ENCODE measurements at regions not wholly inside any gene's neighbourhood (a gene's known extent, or its start where the extent isn't known, plus 50 kb on each side); places are given as distances from the start of the nearest gene placed in this dataset.
"Not testable (repeated sequence)": the region's sequence is repeated elsewhere in the genome, so short reads cannot be mapped to it uniquely, and the experiment has no call there.

- Mint-ChIP-seq H3K27ac (no peak overlapping the region), H3K36me3 (ENCODE audit: insufficient read depth) (no peaks in the 10 kb centered on the region), H3K4me1 (ENCODE audit: low read depth) (peaks cover 5% of the 10 kb centered on the region), H3K4me3 (ENCODE audit: low read depth) (no peak overlapping the region), H3K27me3 (peaks cover 16% of the 10 kb centered on the region), H3K9me3 (ENCODE audit: low read depth) (no peaks in the 10 kb centered on the region)
- DNase-seq (ENCODE audit: low spot score, unreplicated experiment) = no peak
- TF ChIP-seq CTCF (IDR thresholded peaks at IDR 0.05; ENCODE audit: unreplicated experiment) = no peak
Measured at GRCh38 chr11:115982666-115983065, 478.5 kb upstream of the CADM1 start.

- H3K36me3 Mint-ChIP-seq (ENCODE audit: insufficient read depth) = no peaks in the 10 kb centered on the region
- TF ChIP-seq CTCF (IDR thresholded peaks at IDR 0.05; ENCODE audit: unreplicated experiment) = no peak
- no peak overlapping the region for H3K4me3 Mint-ChIP-seq (ENCODE audit: low read depth)
- no peak for DNase-seq (ENCODE audit: low spot score, unreplicated experiment)
- peaks cover 12% of the 10 kb centered on the region for H3K27me3 Mint-ChIP-seq
- no peaks in the 10 kb centered on the region for H3K9me3 Mint-ChIP-seq (ENCODE audit: low read depth)
- no peak overlapping the region for H3K27ac Mint-ChIP-seq
- H3K4me1 Mint-ChIP-seq (ENCODE audit: low read depth) = peaks cover 5% of the 10 kb centered on the region
Measured at GRCh38 chr11:115981814-115982471, 477.7 kb upstream of the CADM1 start.

GRCh38 chr11:115981104-115981481, 476.9 kb upstream of the CADM1 start:
- H3K9me3 Mint-ChIP-seq (ENCODE audit: low read depth) = no peaks in the 10 kb centered on the region
- H3K4me3 Mint-ChIP-seq (ENCODE audit: low read depth) = no peak overlapping the region
- H3K36me3 Mint-ChIP-seq (ENCODE audit: insufficient read depth) = no peaks in the 10 kb centered on the region
- H3K4me1 Mint-ChIP-seq (ENCODE audit: low read depth) = peaks cover 5% of the 10 kb centered on the region
- no peak for TF ChIP-seq CTCF (IDR thresholded peaks at IDR 0.05; ENCODE audit: unreplicated experiment)
- H3K27me3 Mint-ChIP-seq = peaks cover 15% of the 10 kb centered on the region
- no peak for DNase-seq (ENCODE audit: low spot score, unreplicated experiment)
- H3K27ac Mint-ChIP-seq = no peak overlapping the region

- Mint-ChIP-seq H3K27me3 (peaks cover 19% of the 10 kb centered on the region), H3K36me3 (ENCODE audit: insufficient read depth) (no peaks in the 10 kb centered on the region), H3K4me1 (ENCODE audit: low read depth) (peaks cover 4% of the 10 kb centered on the region), H3K27ac (no peak overlapping the region), H3K4me3 (ENCODE audit: low read depth) (no peak overlapping the region), H3K9me3 (ENCODE audit: low read depth) (no peaks in the 10 kb centered on the region)
- no peak for DNase-seq (ENCODE audit: low spot score, unreplicated experiment)
- no peak for TF ChIP-seq CTCF (IDR thresholded peaks at IDR 0.05; ENCODE audit: unreplicated experiment)
Measured at GRCh38 chr11:115980337-115981103, 476.3 kb upstream of the CADM1 start.

GRCh38 chr11:115974703-115975102, 470.5 kb upstream of the CADM1 start:
- peaks cover 3% of the 10 kb centered on the region for H3K36me3 Mint-ChIP-seq (ENCODE audit: insufficient read depth)
- no peak for DNase-seq (ENCODE audit: low spot score, unreplicated experiment)
- H3K27ac Mint-ChIP-seq = peak overlapping the region; percentile 91
- peaks cover 8% of the 10 kb centered on the region for H3K4me1 Mint-ChIP-seq (ENCODE audit: low read depth)
- H3K9me3 Mint-ChIP-seq (ENCODE audit: low read depth) = peaks cover 5% of the 10 kb centered on the region
- peak overlapping the region; percentile 75 for H3K4me3 Mint-ChIP-seq (ENCODE audit: low read depth)
- peaks cover 26% of the 10 kb centered on the region for H3K27me3 Mint-ChIP-seq
- no peak for TF ChIP-seq CTCF (IDR thresholded peaks at IDR 0.05; ENCODE audit: unreplicated experiment)

- H3K36me3 Mint-ChIP-seq (ENCODE audit: insufficient read depth); H3K27me3 Mint-ChIP-seq: not testable (repeated sequence)
- H3K27ac Mint-ChIP-seq = peak overlapping the region; percentile 13
- H3K4me1 Mint-ChIP-seq (ENCODE audit: low read depth) = peaks cover 29% of the 10 kb centered on the region
- peaks cover 18% of the 10 kb centered on the region for H3K9me3 Mint-ChIP-seq (ENCODE audit: low read depth)
- DNase-seq (ENCODE audit: low spot score, unreplicated experiment) = peak; percentile 41
- peak overlapping the region; percentile 50 for H3K4me3 Mint-ChIP-seq (ENCODE audit: low read depth)
Measured at GRCh38 chr11:115967203-115967602, 463.0 kb upstream of the CADM1 start.

Data from progenitor cell of endocrine pancreas (in vitro differentiated cells).